GM18520 (cell line): ENCODE measurements at regions not wholly inside any gene's neighbourhood (a gene's known extent, or its start where the extent isn't known, plus 50 kb on each side); places are given as distances from the start of the nearest gene placed in this dataset.

ENCODE experiments used
- ATAC-seq: cut with Tn5 transposase; IDR thresholded peaks from one replicate; pipeline ENCODE4 v1.9.1; 2021; ENCODE audit not compliant: unreplicated experiment

- ATAC-seq: no peak
These were observed 801.9 kb upstream of the SLITRK1 start for GRCh38 chr13:84684048-84684662.

- no peak for ATAC-seq
These were observed 801.2 kb upstream of the SLITRK1 start for GRCh38 chr13:84683448-84683847.

- ATAC-seq: no peak
These were observed 795.6 kb upstream of the SLITRK1 start for GRCh38 chr13:84677836-84678235.

- no peak for ATAC-seq
These were observed 790.3 kb upstream of the SLITRK1 start for GRCh38 chr13:84672616-84673015.

- ATAC-seq: no peak
These were observed 788.0 kb upstream of the SLITRK1 start for GRCh38 chr13:84670245-84670644.

GRCh38 chr13:84668637-84669036 is 786.4 kb upstream of the SLITRK1 start:
- ATAC-seq: no peak

- ATAC-seq: no peak
These were observed 780.2 kb upstream of the SLITRK1 start for GRCh38 chr13:84662491-84662890.

- ATAC-seq: no peak
These were observed 779.4 kb upstream of the SLITRK1 start for GRCh38 chr13:84661718-84662117.

GRCh38 chr13:84659359-84659661 is 777.0 kb upstream of the SLITRK1 start:
- no peak for ATAC-seq

- no peak for ATAC-seq
These were observed 776.5 kb upstream of the SLITRK1 start for GRCh38 chr13:84658491-84659358.

GRCh38 chr13:84655677-84656076 is 773.4 kb upstream of the SLITRK1 start:
- no peak for ATAC-seq

- no peak for ATAC-seq
These were observed 772.5 kb upstream of the SLITRK1 start for GRCh38 chr13:84654654-84655275.

GRCh38 chr13:84653915-84654534 is 771.8 kb upstream of the SLITRK1 start:
- no peak for ATAC-seq

- ATAC-seq: no peak
These were observed 769.4 kb upstream of the SLITRK1 start for GRCh38 chr13:84651705-84652104.

- ATAC-seq: no peak
These were observed 769.0 kb upstream of the SLITRK1 start for GRCh38 chr13:84651288-84651687.

GRCh38 chr13:84649853-84650252 is 767.6 kb upstream of the SLITRK1 start:
- ATAC-seq: no peak

GRCh38 chr13:84648069-84648640 is 765.9 kb upstream of the SLITRK1 start:
- no peak for ATAC-seq

- ATAC-seq: no peak
These were observed 764.7 kb upstream of the SLITRK1 start for GRCh38 chr13:84646957-84647356.

- no peak for ATAC-seq
These were observed 763.1 kb upstream of the SLITRK1 start for GRCh38 chr13:84645196-84646012.

GRCh38 chr13:84641491-84641890 is 759.2 kb upstream of the SLITRK1 start:
- ATAC-seq: no peak

- no peak for ATAC-seq
These were observed 758.4 kb upstream of the SLITRK1 start for GRCh38 chr13:84640691-84641090.
